BE2C (cell line): ENCODE measurements at regions not wholly inside any gene's neighbourhood (a gene's known extent, or its start where the extent isn't known, plus 50 kb on each side); places are given as distances from the start of the nearest gene placed in this dataset.

ENCODE experiments used
- DNase-seq: peaks from one replicate; pipeline ENCODE4 v3.0.0-alpha.2; 2020
- H3K27me3 ChIP-seq: fragments of 250-450 bp; sonication (Bioruptor Pico); 2 replicates; pipeline ENCODE4 v1.5.1; 2020; ENCODE audit warnings: mild to moderate bottlenecking
- H3K36me3 ChIP-seq: fragments of 250-450 bp; sonication (Bioruptor Pico); 2 replicates; pipeline ENCODE4 v1.5.1; 2020; ENCODE audit warnings: mild to moderate bottlenecking
- H3K4me1 ChIP-seq: fragments of 250-450 bp; sonication (Bioruptor Pico); 2 replicates; pipeline ENCODE4 v1.5.1; 2020
- H3K4me3 ChIP-seq: 2 replicates; pipeline ENCODE4 v1.5.1; 2011; ENCODE audit warnings: low read depth, low read length
- H3K9me3 ChIP-seq: fragments of 250-450 bp; sonication (Bioruptor Pico); 2 replicates; pipeline ENCODE4 v1.5.1; 2020
- TF ChIP-seq, protein P1 (sequence below): IDR thresholded peaks from 2 replicates; pipeline ENCODE4 v1.5.1; 2012; ENCODE audit warnings: mild to moderate bottlenecking, low read depth, low read length

DNA sequence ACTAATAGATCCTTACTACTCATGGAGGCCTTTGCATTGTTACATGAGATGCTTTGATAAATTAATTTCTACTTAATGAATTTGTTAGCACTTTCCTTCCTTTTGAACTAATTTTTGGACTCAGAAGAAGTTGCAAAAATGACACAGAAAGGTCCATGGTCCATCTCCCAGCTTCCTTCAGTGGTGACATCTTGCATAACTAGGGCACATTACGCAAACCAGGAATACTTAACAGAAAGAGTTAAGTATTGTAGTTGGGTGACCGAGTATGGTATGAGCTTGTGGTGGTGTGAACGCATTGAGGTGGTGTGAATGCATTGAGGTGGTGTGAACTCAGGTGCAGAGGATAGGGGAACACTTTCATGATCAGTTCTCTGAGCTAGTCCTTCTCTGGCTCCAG, 151.1 kb upstream of the TWIST2 start:
- Histone ChIP-seq H3K4me3 (no peak overlapping the region), H3K4me1 (no peaks in the 10 kb centered on the region), H3K36me3 (no peaks in the 10 kb centered on the region), H3K27me3 (peaks cover 5% of the 10 kb centered on the region; the same call in 1 of the 2 replicates), H3K9me3 (no peaks in the 10 kb centered on the region)
- TF ChIP-seq, protein P1, sequence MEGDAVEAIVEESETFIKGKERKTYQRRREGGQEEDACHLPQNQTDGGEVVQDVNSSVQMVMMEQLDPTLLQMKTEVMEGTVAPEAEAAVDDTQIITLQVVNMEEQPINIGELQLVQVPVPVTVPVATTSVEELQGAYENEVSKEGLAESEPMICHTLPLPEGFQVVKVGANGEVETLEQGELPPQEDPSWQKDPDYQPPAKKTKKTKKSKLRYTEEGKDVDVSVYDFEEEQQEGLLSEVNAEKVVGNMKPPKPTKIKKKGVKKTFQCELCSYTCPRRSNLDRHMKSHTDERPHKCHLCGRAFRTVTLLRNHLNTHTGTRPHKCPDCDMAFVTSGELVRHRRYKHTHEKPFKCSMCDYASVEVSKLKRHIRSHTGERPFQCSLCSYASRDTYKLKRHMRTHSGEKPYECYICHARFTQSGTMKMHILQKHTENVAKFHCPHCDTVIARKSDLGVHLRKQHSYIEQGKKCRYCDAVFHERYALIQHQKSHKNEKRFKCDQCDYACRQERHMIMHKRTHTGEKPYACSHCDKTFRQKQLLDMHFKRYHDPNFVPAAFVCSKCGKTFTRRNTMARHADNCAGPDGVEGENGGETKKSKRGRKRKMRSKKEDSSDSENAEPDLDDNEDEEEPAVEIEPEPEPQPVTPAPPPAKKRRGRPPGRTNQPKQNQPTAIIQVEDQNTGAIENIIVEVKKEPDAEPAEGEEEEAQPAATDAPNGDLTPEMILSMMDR = no peak
- DNase-seq = no peak

DNA sequence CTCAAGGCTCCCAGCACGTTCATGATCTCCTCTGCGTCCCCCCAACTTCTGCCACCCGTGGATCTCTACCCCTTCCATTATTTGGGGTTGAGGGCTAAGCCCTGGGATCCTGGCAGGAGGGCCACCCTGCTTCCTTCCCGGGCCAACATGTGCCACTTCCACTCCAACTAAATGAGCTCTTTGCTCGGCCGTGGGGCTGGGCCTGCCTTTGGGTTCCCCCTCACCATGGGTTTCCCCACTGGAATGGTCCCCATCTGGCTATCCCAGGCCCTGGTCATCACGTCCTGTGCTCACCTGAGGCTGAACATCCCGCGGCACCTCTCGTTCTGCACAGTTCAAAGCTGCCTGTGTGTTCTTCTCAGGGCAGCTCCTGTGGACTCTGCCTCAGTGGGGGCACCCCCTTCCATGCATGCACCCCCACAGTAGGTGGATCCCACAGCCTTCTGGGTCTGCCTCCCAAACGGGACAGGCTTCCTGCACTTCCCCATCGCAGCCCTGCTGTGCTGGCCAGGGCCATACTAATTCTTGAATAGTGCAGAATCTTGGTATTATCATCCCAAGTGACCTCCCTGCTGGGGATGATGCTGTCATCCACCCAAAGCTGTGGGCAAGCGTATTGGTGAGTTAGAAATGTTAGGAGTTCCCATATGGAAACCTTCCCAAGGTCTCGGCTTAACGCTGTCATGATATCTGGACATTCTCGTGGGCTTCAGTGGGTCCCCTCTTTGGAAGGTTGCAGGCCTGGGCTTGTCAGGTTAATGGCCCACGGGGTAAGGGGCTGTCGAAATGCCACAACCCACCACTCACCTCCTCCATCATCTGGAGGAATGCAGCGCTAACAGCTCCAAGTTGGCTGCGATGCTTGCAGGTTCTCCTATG, 150.5 kb upstream of the TWIST2 start:
- H3K4me3 ChIP-seq = no peak overlapping the region
- TF ChIP-seq, protein P1 = no peak
- no peak for DNase-seq
- no peaks in the 10 kb centered on the region for H3K4me1 ChIP-seq
- peaks cover 5% of the 10 kb centered on the region; the same call in 1 of the 2 replicates for H3K27me3 ChIP-seq
- H3K36me3 ChIP-seq = no peaks in the 10 kb centered on the region
- H3K9me3 ChIP-seq = no peaks in the 10 kb centered on the region

DNA sequence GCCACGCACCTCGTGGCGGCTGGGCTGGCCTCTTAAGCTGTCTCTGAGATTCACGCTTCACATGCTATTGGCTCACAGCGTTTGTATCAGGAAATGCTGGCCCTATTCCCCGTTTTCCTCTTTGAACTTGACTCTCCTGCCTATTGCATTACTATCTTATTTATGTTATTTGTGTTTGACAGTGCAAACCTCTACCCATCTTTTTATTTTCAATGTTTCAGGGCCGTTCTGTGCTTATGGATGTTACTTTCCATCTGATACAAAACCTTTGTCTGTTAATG, 149.9 kb upstream of the TWIST2 start:
- no peak for DNase-seq
- peaks cover 5% of the 10 kb centered on the region; the same call in 1 of the 2 replicates for H3K27me3 ChIP-seq
- H3K4me3 ChIP-seq = no peak overlapping the region
- no peaks in the 10 kb centered on the region for H3K9me3 ChIP-seq
- H3K36me3 ChIP-seq = no peaks in the 10 kb centered on the region
- TF ChIP-seq, protein P1 = no peak
- H3K4me1 ChIP-seq = no peaks in the 10 kb centered on the region

DNA sequence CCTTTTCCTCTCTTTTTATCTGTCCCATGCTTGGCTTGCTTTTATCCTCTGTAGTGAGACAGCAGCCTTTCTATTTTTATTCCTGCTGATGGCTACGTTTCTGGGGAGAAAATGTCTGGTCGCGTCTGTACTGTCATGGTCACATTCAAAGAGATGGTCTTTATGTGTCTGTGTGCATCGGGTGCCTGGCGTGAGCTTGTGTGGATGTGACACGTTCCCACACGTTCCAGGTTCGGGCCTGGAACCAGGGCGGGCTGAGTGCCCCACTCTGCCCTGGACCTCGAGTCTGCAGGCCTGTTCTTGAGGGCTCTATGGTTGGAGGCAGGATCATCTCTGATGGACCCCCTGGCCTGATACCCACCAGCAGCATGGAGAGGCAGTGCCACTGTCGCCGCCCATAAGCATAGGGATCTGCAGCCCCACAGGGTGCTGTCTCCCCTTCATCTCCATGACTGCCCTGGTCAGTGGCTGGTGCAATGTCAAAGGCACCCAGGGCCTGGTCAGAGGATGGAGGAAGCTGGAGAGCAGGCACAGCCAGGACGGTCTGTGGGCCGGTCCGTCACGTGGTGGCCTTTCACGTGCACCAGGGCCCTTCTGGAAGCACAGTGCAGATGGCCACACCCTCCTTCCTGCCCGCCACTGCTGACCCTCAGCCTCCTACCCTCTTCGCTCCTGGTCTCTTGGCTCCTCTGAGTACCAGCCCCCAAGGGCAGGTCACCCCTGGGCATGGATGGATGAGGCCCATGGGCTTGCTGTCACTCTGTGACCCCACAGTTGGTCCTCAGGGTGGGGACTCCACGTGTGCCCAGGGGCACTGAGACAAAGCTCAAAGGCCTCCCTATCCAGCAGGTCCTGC, 149.2 kb upstream of the TWIST2 start:
- Histone ChIP-seq H3K4me3 (no peak overlapping the region), H3K9me3 (no peaks in the 10 kb centered on the region), H3K36me3 (no peaks in the 10 kb centered on the region), H3K27me3 (peaks cover 5% of the 10 kb centered on the region; the same call in 1 of the 2 replicates), H3K4me1 (no peaks in the 10 kb centered on the region)
- no peak for DNase-seq
- TF ChIP-seq, protein P1 = no peak

DNA sequence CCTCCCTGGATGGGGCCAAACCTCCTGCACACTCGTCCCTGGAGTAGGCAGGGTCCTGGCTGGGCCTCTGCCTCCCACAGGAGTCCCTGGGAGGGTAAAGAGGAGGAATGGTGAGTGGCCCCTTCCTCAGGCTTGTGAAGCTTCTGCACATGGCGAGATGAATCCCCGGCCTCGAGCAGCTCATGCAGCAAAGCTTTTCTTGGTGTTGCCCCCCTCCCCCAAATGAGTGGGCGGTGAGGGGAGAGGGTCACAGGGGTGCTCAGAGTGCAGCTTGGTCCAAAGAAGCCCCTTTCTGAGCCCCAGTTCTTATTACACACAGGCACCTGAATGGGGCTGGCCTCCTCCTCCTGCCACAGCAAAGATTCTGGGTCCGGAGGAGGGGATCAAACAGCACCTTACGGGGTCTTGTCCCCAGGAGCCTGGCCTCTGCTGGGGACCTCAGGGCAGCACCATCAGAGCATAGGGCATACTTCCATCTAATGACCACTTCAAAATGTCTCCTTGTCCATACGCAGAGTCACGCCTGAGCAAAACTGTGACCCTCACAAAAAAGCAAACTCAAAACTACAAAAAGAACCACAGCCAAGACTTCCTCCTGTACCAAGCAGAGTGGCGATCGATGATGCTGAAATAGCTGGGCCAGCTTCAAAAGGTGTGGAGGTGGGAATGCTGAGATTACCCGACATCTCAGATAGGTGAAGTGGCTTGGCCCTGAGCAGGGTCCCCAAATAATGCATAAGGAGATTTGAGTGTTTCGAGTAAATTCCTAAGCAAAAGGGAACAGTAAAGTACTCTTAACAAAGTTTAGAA, 148.4 kb upstream of the TWIST2 start:
- no peaks in the 10 kb centered on the region for H3K36me3 ChIP-seq
- H3K9me3 ChIP-seq = no peaks in the 10 kb centered on the region
- no peak overlapping the region for H3K4me3 ChIP-seq
- H3K4me1 ChIP-seq = no peaks in the 10 kb centered on the region
- DNase-seq = no peak
- TF ChIP-seq, protein P1 = no peak
- peaks cover 3% of the 10 kb centered on the region; the same call in 1 of the 2 replicates for H3K27me3 ChIP-seq
